ENCODE measurements at regions not wholly inside any gene's neighbourhood (a gene's known extent, or its start where the extent isn't known, plus 50 kb on each side); places are given as distances from the start of the nearest gene placed in this dataset.

- TF ChIP-seq CTCF (IDR thresholded peaks at IDR 0.05), result no peak
- TF ChIP-seq TCF7L2 (IDR thresholded peaks at IDR 0.05; ENCODE audit: low read depth, low read length), result no peak
These were observed 376.1 kb downstream of the LMO7 start for GRCh38 chr13:76012091-76012721.

Measured in Panc1 (cell line).